ENCODE measurements at regions not wholly inside any gene's neighbourhood (a gene's known extent, or its start where the extent isn't known, plus 50 kb on each side); places are given as distances from the start of the nearest gene placed in this dataset.

- TF ChIP-seq CTCF (IDR thresholded peaks at IDR 0.05) (no peak), POLR2A (IDR thresholded peaks at IDR 0.05) (no peak), POLR2AphosphoS5 (IDR thresholded peaks at IDR 0.05) (no peak)
These were observed 1144.7 kb upstream of the PIK3C3 start for GRCh38 chr18:40810372-40810771.
